WI38 (cell line): ENCODE measurements at regions not wholly inside any gene's neighbourhood (a gene's known extent, or its start where the extent isn't known, plus 50 kb on each side); places are given as distances from the start of the nearest gene placed in this dataset.

ENCODE experiments used
- H3K4me3 ChIP-seq: 2 replicates; pipeline ENCODE4 v1.5.1; 2011; ENCODE audit warnings: low read depth, mild to moderate bottlenecking, control low read depth, low read length
- CTCF ChIP-seq: IDR thresholded peaks from 2 replicates; pipeline ENCODE4 v1.5.1; 2012; ENCODE audit warnings: low read depth, mild to moderate bottlenecking, control low read depth, low read length

- no peak for TF ChIP-seq CTCF
Observed at GRCh38 chr13:104357672-104358354, 1291.6 kb upstream of the SLC10A2 start.

DNA sequence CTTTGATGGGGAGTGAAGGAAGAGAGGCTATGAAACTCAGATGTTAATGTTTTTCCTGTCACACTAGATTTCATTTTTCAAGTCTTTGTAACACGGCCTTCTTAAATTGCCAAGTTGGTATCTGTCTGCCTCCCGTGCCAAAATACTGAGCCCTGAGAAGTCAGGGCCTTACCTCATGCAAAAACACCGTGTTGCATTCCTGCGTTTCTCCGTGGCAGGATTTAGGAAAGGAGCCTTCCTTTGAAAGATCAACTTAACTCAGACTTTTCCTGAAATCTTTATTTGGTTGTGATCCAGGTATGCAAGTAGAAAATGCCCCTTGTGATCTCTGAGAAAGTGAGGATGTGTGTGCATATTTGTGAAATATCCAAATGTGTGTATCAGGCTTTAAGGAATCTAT is 1291.0 kb upstream of the SLC10A2 start:
- TF ChIP-seq CTCF: no peak

More at GRCh38 chr13:104357672-104358354, 1291.6 kb upstream of the SLC10A2 start:
- no peak overlapping the region for H3K4me3 ChIP-seq

GRCh38 chr13:104355041-104355670 is 1288.9 kb upstream of the SLC10A2 start:
- no peak for TF ChIP-seq CTCF
- no peak overlapping the region for H3K4me3 ChIP-seq

More for the DNA sequence above, 1291.0 kb upstream of the SLC10A2 start:
- H3K4me3 ChIP-seq: no peak overlapping the region

DNA sequence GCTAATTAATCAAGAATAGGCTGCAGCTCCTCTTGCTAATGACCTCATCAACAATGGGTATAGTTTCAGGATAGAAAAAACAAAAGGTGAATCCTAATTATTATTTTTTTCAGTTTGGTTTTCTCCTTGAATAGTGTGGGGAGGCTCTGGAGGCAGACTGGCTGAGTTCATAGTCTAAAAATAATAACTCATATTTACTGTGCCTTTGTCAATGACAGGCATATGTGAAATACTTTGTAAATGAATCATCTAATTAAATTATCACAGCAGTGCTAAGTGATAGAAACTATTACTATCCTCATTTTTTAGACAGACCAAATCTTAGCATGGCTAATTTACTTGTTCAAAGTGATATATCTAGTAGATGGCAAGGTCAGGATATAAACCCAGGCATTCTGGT is 1261.0 kb upstream of the SLC10A2 start:
- TF ChIP-seq CTCF: no peak
- no peak overlapping the region for H3K4me3 ChIP-seq

DNA sequence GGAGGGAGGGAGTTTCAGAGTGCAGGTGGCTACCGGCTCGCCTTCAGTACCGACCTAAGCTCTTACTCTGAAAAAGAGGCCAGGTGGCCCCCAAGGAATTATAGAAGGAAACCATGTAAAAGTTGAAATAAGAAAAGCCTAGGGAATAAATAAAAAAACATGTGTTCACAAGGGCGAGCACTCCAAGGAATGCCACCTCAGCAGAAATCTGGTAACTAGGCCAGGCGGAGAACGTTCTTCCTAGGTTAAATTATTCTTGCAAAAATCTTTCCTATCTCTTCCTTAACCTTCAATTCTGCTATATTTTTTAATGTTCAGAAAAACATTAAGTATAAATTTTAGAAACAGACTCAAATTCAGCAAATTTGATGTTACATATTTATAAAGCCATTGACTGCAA is 1260.3 kb upstream of the SLC10A2 start:
- H3K4me3 ChIP-seq: no peak overlapping the region
- TF ChIP-seq CTCF: no peak

DNA sequence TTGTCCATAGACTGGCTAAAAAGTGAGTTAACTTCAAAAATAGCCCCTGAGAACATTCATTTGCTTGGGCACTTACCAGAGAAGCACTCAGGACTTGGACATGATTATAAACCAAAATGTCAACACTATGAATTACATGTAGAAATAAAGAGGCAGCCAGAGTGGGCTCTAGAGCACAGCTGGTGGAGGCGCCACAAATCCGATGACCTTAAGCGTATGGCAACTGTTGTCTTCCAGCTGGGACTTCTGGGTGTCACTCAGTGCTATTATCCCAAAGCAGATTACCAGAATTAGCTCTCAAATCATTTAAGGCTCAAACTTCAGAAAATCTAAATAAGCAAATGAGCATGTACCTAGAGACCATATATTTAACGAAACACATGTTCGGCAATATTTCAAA is 1255.5 kb upstream of the SLC10A2 start:
- H3K4me3 ChIP-seq: no peak overlapping the region
- no peak for TF ChIP-seq CTCF

GRCh38 chr13:104320446-104320845 is 1254.2 kb upstream of the SLC10A2 start:
- no peak overlapping the region for H3K4me3 ChIP-seq
- no peak for TF ChIP-seq CTCF
